SK-N-MC (cell line): ENCODE measurements at regions not wholly inside any gene's neighbourhood (a gene's known extent, or its start where the extent isn't known, plus 50 kb on each side); places are given as distances from the start of the nearest gene placed in this dataset.

ENCODE experiments used
- EZH2 ChIP-seq: fragments of 200-600 bp; sonication (generic); IDR thresholded peaks from one replicate; pipeline ENCODE4 v1.6.1; 2017; ENCODE audit warnings: antibody characterized with exemption
- FOXP2 ChIP-seq: optimal IDR thresholded peaks from 2 replicates; pipeline ENCODE3; 2011; ENCODE audit warnings: mild to moderate bottlenecking, moderate library complexity; ENCODE audit not compliant: insufficient read depth; ENCODE audit errors: extremely low read length, control extremely low read depth
- POLR2AphosphoS5 ChIP-seq: IDR thresholded peaks from 2 replicates; pipeline ENCODE4 v1.6.1; 2012; ENCODE audit warnings: mild to moderate bottlenecking, low read depth, low read length, borderline replicate concordance

- TF ChIP-seq EZH2 = no peak
- TF ChIP-seq POLR2AphosphoS5 = no peak
- TF ChIP-seq FOXP2 = no peak
Observed at GRCh38 chr11:128201009-128201408, 386.3 kb downstream of the ETS1 start.
